Caco-2 (cell line): ENCODE measurements at regions not wholly inside any gene's neighbourhood (a gene's known extent, or its start where the extent isn't known, plus 50 kb on each side); places are given as distances from the start of the nearest gene placed in this dataset.

ENCODE experiments used
- BruUV-seq: library from RNA; stranded (reverse); fragments of 400-500 nt; replicated peaks from 2 replicates; lab custom pipeline; 2021; lab: Mats Ljungman, UMichigan
- CTCF ChIA-PET: fragments of 300-600 bp; sonication (Branson Sonifier 250); formaldehyde crosslinking; loops from one replicate; lab custom pipeline; 2022; ENCODE audit warnings: antibody characterized with exemption; lab: Charles Lee
- POLR2A ChIA-PET: fragments of 300-600 bp; sonication (Branson Sonifier 250); formaldehyde crosslinking; loops from one replicate; lab custom pipeline; 2022; ENCODE audit warnings: antibody characterized with exemption; lab: Charles Lee
- DNase-seq, 2 experiments: peaks; one replicate each; pipeline versions ENCODE4 v3.0.0 to v3.0.0-alpha.2; 2020 to 2022
- H3K27me3 ChIP-seq: replicated peaks from 2 replicates; pipeline ENCODE4 v1.6.0; 2011; ENCODE audit warnings: low read length; ENCODE audit not compliant: control insufficient read depth, insufficient read depth
- H3K36me3 ChIP-seq: 2 replicates; pipeline ENCODE4 v1.5.1; 2011; ENCODE audit warnings: low read length; ENCODE audit not compliant: control insufficient read depth, insufficient read depth
- H3K4me1 ChIP-seq: fragments of 250-450 bp; sonication (Bioruptor Pico); 2 replicates; pipeline ENCODE4 v1.5.1; 2020; ENCODE audit warnings: mild to moderate bottlenecking
- H3K4me3 ChIP-seq: 2 replicates; pipeline ENCODE4 v1.5.1; 2011; ENCODE audit warnings: low read depth, mild to moderate bottlenecking, control low read depth, low read length
- H3K9me3 ChIP-seq: fragments of 250-450 bp; sonication (Bioruptor Pico); 2 replicates; pipeline ENCODE4 v1.5.1; 2020; ENCODE audit warnings: mild to moderate bottlenecking, moderate library complexity
- H3K27ac Mint-ChIP-seq: one replicate; pipeline ENCODE4 v1.8.0; 2022; ENCODE audit warnings: mixed read lengths; ENCODE audit not compliant: unreplicated experiment
- H3K27me3 Mint-ChIP-seq: one replicate; pipeline ENCODE4 v1.8.0; 2022; ENCODE audit warnings: mixed read lengths; ENCODE audit not compliant: insufficient read depth, unreplicated experiment
- H3K36me3 Mint-ChIP-seq: one replicate; pipeline ENCODE4 v1.8.0; 2022; ENCODE audit warnings: mild to moderate bottlenecking, mixed read lengths; ENCODE audit not compliant: insufficient read depth, unreplicated experiment
- H3K4me1 Mint-ChIP-seq: one replicate; pipeline ENCODE4 v1.8.0; 2022; ENCODE audit warnings: low read depth, mixed read lengths; ENCODE audit not compliant: unreplicated experiment
- H3K4me3 Mint-ChIP-seq: one replicate; pipeline ENCODE4 v1.8.0; 2022; ENCODE audit warnings: mild to moderate bottlenecking, moderate library complexity, mixed read lengths; ENCODE audit not compliant: unreplicated experiment
- H3K9me3 Mint-ChIP-seq: one replicate; pipeline ENCODE4 v1.8.0; 2022; ENCODE audit warnings: mixed read lengths; ENCODE audit not compliant: unreplicated experiment
- CTCF ChIP-seq, 2 experiments: fragments of 200-600 bp in 1 of 2; IDR thresholded peaks; 1 replicate in 1 of 2; 2 replicates in 1 of 2; pipeline versions ENCODE4 v1.5.1 to v1.8.0; 2011 to 2022; ENCODE audit warnings: antibody characterized with exemption in 1 of 2, control low read depth in 1 of 2, inconsistent platforms in 1 of 2, low read depth in 1 of 2, low read length in 1 of 2, mild to moderate bottlenecking in 1 of 2, moderate library complexity in 1 of 2; ENCODE audit not compliant: insufficient read depth in 1 of 2, severe bottlenecking in 1 of 2, unreplicated experiment in 1 of 2
- intact Hi-C: fragments of 100-400 bp; cut with micrococcal nuclease; formaldehyde crosslinking; loops from one replicate; pipeline ENCODE4 v1.10.0; 2022; ENCODE audit not compliant: unreplicated experiment

GRCh38 chr3:56885879-56886278, 84.1 kb upstream of the ARHGEF3 start:
- DNase-seq: no peak
- Histone ChIP-seq H3K9me3 (no peaks in the 10 kb centered on the region), H3K4me1 (no peaks in the 10 kb centered on the region), H3K36me3 (no peaks in the 10 kb centered on the region), H3K4me3 (no peak overlapping the region), H3K27me3 (no peaks in the 10 kb centered on the region)
- intact Hi-C loops: no loop called here
- no peaks in the 10 kb centered on the region for H3K27me3 Mint-ChIP-seq
- H3K9me3 Mint-ChIP-seq: no peaks in the 10 kb centered on the region
- CTCF ChIA-PET: no interaction called here
- H3K27ac Mint-ChIP-seq: no peak overlapping the region
- no peak overlapping the region for H3K4me3 Mint-ChIP-seq
- BruUV-seq: no TSS peak
- POLR2A ChIA-PET: no interaction called here
- TF ChIP-seq CTCF (IDR thresholded peaks at IDR 0.05; ENCODE audit: insufficient read depth in 1 of 2, low read depth in 1 of 2, low read length in 1 of 2, severe bottlenecking in 1 of 2, unreplicated experiment in 1 of 2): no peak
- H3K36me3 Mint-ChIP-seq: no peaks in the 10 kb centered on the region
- H3K4me1 Mint-ChIP-seq: no peaks in the 10 kb centered on the region

GRCh38 chr3:56885453-56885852, 83.7 kb upstream of the ARHGEF3 start:
- CTCF ChIA-PET: no interaction called here
- Mint-ChIP-seq H3K27ac (no peak overlapping the region), H3K4me1 (no peaks in the 10 kb centered on the region), H3K27me3 (no peaks in the 10 kb centered on the region), H3K4me3 (no peak overlapping the region), H3K9me3 (no peaks in the 10 kb centered on the region), H3K36me3 (no peaks in the 10 kb centered on the region)
- no peak for TF ChIP-seq CTCF (IDR thresholded peaks at IDR 0.05; ENCODE audit: insufficient read depth in 1 of 2, low read depth in 1 of 2, low read length in 1 of 2, severe bottlenecking in 1 of 2, unreplicated experiment in 1 of 2)
- Histone ChIP-seq H3K4me3 (no peak overlapping the region), H3K9me3 (no peaks in the 10 kb centered on the region), H3K4me1 (no peaks in the 10 kb centered on the region), H3K36me3 (no peaks in the 10 kb centered on the region), H3K27me3 (no peaks in the 10 kb centered on the region)
- no peak for DNase-seq
- POLR2A ChIA-PET: no interaction called here
- intact Hi-C loops: no loop called here
- BruUV-seq: no TSS peak

GRCh38 chr3:56884387-56884786, 82.6 kb upstream of the ARHGEF3 start:
- no peaks in the 10 kb centered on the region for H3K9me3 Mint-ChIP-seq
- Histone ChIP-seq H3K9me3 (no peaks in the 10 kb centered on the region), H3K4me1 (no peaks in the 10 kb centered on the region), H3K36me3 (no peaks in the 10 kb centered on the region), H3K4me3 (no peak overlapping the region), H3K27me3 (no peaks in the 10 kb centered on the region)
- intact Hi-C loops: no loop called here
- H3K4me1 Mint-ChIP-seq: no peaks in the 10 kb centered on the region
- H3K27ac Mint-ChIP-seq: no peak overlapping the region
- TF ChIP-seq CTCF (IDR thresholded peaks at IDR 0.05; ENCODE audit: insufficient read depth in 1 of 2, low read depth in 1 of 2, low read length in 1 of 2, severe bottlenecking in 1 of 2, unreplicated experiment in 1 of 2): no peak
- CTCF ChIA-PET: no interaction called here
- DNase-seq: no peak
- no peaks in the 10 kb centered on the region for H3K27me3 Mint-ChIP-seq
- POLR2A ChIA-PET: no interaction called here
- H3K36me3 Mint-ChIP-seq: no peaks in the 10 kb centered on the region
- BruUV-seq: no TSS peak
- H3K4me3 Mint-ChIP-seq: no peak overlapping the region
